Adrenal gland (tissue), 5 donors: ENCODE measurements at regions not wholly inside any gene's neighbourhood (a gene's known extent, or its start where the extent isn't known, plus 50 kb on each side); places are given as distances from the start of the nearest gene placed in this dataset.

Experiments
- CTCF ChIP-seq, 6 experiments: fragments of 450-650 bp in 4 of 6; fragments of 200-600 bp in 2 of 6; sonication (generic) in 1 of 6; IDR thresholded peaks; 1 replicate in 5 of 6; 2 replicates in 1 of 6; pipeline versions ENCODE4 v1.5.1 to v1.8.0; 2016 to 2021; ENCODE audit warnings: antibody characterized with exemption in 6 of 6, mild to moderate bottlenecking in 2 of 6, moderate library complexity in 1 of 6
- POLR2A ChIP-seq, 2 donors: fragments of 450-650 bp; IDR thresholded peaks; one replicate each; pipeline ENCODE4 v1.6.1; 2017; ENCODE audit warnings: antibody characterized with exemption in 2 of 2, mild to moderate bottlenecking in 2 of 2, moderate library complexity in 1 of 2
- donor health status: DM: no; HTN: no; CAD: no.

DNA sequence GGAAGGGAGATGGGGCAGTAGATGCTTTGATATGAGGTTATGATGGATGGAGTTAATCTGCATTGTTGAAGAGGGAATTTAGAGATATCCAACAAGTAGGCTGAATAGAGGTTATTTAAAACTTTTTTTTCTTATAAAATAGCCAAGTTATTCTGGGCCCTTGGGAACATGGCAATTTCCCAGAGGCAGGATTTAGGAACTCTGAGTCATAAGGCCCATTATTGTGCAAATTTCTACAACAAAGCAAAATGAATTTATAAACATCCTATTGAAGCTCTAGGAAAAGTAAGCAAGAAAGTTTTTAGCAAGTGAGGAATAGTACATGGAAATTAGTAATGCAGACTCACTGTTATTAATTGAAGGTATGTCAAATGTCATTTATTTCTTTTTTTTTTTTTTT lies 160.9 kb upstream of the NPY start:
- TF ChIP-seq CTCF (IDR thresholded peaks at IDR 0.05) (no peak), POLR2A (IDR thresholded peaks at IDR 0.05) (no peak)
